ENCODE measurements at regions not wholly inside any gene's neighbourhood (a gene's known extent, or its start where the extent isn't known, plus 50 kb on each side); places are given as distances from the start of the nearest gene placed in this dataset.

DNA sequence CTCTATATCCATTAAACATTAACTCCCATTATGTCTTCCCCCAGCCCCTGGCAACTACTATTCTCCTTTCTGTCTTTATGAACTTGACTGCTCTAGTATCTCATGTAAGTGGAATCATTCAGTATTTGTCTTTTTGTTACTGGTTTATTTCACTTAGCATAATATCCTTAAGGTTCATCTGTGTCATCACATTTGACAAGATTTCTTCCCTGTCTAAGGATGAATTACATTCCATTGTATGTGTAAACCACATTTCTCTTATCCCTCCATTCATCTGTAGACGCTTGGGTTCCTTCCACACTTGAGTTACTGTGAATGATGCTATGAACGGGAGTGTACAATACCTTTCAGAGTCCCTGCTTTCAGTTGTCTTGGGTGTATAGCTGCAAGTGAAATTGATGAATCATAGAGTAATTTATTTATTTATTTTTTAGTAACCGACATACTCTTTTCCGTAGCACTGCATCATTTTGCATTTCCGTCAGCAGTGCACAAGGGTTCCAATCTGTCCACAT, 399.7 kb upstream of the RBFOX1 start:
- ATAC-seq = no peak
- no peak for TF ChIP-seq POLR2A (IDR thresholded peaks at IDR 0.05)
- TF ChIP-seq, protein P1, sequence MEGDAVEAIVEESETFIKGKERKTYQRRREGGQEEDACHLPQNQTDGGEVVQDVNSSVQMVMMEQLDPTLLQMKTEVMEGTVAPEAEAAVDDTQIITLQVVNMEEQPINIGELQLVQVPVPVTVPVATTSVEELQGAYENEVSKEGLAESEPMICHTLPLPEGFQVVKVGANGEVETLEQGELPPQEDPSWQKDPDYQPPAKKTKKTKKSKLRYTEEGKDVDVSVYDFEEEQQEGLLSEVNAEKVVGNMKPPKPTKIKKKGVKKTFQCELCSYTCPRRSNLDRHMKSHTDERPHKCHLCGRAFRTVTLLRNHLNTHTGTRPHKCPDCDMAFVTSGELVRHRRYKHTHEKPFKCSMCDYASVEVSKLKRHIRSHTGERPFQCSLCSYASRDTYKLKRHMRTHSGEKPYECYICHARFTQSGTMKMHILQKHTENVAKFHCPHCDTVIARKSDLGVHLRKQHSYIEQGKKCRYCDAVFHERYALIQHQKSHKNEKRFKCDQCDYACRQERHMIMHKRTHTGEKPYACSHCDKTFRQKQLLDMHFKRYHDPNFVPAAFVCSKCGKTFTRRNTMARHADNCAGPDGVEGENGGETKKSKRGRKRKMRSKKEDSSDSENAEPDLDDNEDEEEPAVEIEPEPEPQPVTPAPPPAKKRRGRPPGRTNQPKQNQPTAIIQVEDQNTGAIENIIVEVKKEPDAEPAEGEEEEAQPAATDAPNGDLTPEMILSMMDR (IDR thresholded peaks at IDR 0.05) = no peak
- H3K9me3 ChIP-seq = peaks cover 0 to 4% (median 0%) of the 10 kb centered on the region in 12 donors
- H3K27me3 ChIP-seq = peaks cover 0 to 5% (median 0%) of the 10 kb centered on the region in 9 donors
- H3K4me3 ChIP-seq = no peak overlapping the region
- no peak for DNase-seq
- intact Hi-C loops (cut with DNase I) = no loop called here
- H3K27ac ChIP-seq = no peak overlapping the region
- 83 to 87% (median 86%) methylated on average over 5 of the region's 5 CpGs for WGBS, 4 donors
- no peaks in the 10 kb centered on the region for H3K4me1 ChIP-seq
- H3K36me3 ChIP-seq = no peaks in the 10 kb centered on the region

- 46 to 58% (median 50%) methylated on average over 4 of the region's 4 CpGs for WGBS, 4 donors
- DNase-seq (no peak), ATAC-seq (no peak)
- H3K27me3 ChIP-seq = no peaks in the 10 kb centered on the region
- H3K27ac ChIP-seq = no peak overlapping the region
- intact Hi-C loops (cut with DNase I) = no loop called here
- no peak for TF ChIP-seq POLR2A (IDR thresholded peaks at IDR 0.05)
- TF ChIP-seq, protein P1 (IDR thresholded peaks at IDR 0.05) = no peak
- H3K4me1 ChIP-seq = no peaks in the 10 kb centered on the region
- H3K4me3 ChIP-seq = no peak overlapping the region
- H3K36me3 ChIP-seq = no peaks in the 10 kb centered on the region
- peaks cover 0 to 4% (median 0%) of the 10 kb centered on the region in 12 donors for H3K9me3 ChIP-seq
These were observed 402.8 kb upstream of the RBFOX1 start for GRCh38 chr16:6929868-6930267.

DNA sequence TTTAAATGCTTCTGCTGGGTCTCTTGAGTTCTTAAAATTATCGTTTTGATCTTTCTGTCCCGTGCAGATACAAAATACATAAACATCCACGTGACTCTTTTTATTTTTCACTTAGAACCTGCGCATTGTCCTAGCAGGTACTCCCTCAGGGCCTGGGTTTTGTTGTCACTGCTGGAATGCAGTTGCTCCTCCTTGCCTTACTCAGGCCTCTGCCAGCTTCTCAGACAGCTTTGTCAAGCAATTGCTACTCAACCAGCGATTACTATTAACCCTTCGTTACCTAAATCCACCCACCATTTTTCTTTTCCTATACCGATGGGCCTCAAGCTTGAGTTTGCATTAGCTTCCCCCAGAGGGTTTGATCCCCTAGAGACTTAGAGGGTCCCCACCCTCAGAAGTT, 405.9 kb upstream of the RBFOX1 start:
- 24 to 27% (median 26%) methylated on average over 7 of the region's 7 CpGs for WGBS, 4 donors
- no peak for ATAC-seq
- Histone ChIP-seq H3K27me3 (no peaks in the 10 kb centered on the region), H3K4me1 (no peaks in the 10 kb centered on the region), H3K36me3 (no peaks in the 10 kb centered on the region), H3K27ac (no peak overlapping the region), H3K9me3 (peaks cover 0 to 9% (median 0%) of the 10 kb centered on the region in 12 donors), H3K4me3 (no peak overlapping the region)
- TF ChIP-seq, protein P1 (IDR thresholded peaks at IDR 0.05) = no peak
- TF ChIP-seq POLR2A (IDR thresholded peaks at IDR 0.05) = no peak
- intact Hi-C loops (cut with DNase I) = no loop called here
- no peak for DNase-seq

GRCh38 chr16:6926341-6926740, 406.3 kb upstream of the RBFOX1 start:
- no peak overlapping the region for H3K27ac ChIP-seq
- H3K4me3 ChIP-seq = no peak overlapping the region
- H3K27me3 ChIP-seq = no peaks in the 10 kb centered on the region
- WGBS, 4 donors = 30 to 36% (median 33%) methylated on average over 6 of the region's 6 CpGs
- ATAC-seq (no peak), DNase-seq (no peak)
- H3K4me1 ChIP-seq = no peaks in the 10 kb centered on the region
- H3K36me3 ChIP-seq = no peaks in the 10 kb centered on the region
- TF ChIP-seq, protein P1 (IDR thresholded peaks at IDR 0.05) = no peak
- TF ChIP-seq POLR2A (IDR thresholded peaks at IDR 0.05) = no peak
- intact Hi-C loops (cut with DNase I) = no loop called here
- peaks cover 0 to 9% (median 0%) of the 10 kb centered on the region in 12 donors for H3K9me3 ChIP-seq

Data from heart left ventricle (tissue), 16 donors.